ENCODE measurements at regions not wholly inside any gene's neighbourhood (a gene's known extent, or its start where the extent isn't known, plus 50 kb on each side); places are given as distances from the start of the nearest gene placed in this dataset.
"Not testable (repeated sequence)": the region's sequence is repeated elsewhere in the genome, so short reads cannot be mapped to it uniquely, and the experiment has no call there.

DNA sequence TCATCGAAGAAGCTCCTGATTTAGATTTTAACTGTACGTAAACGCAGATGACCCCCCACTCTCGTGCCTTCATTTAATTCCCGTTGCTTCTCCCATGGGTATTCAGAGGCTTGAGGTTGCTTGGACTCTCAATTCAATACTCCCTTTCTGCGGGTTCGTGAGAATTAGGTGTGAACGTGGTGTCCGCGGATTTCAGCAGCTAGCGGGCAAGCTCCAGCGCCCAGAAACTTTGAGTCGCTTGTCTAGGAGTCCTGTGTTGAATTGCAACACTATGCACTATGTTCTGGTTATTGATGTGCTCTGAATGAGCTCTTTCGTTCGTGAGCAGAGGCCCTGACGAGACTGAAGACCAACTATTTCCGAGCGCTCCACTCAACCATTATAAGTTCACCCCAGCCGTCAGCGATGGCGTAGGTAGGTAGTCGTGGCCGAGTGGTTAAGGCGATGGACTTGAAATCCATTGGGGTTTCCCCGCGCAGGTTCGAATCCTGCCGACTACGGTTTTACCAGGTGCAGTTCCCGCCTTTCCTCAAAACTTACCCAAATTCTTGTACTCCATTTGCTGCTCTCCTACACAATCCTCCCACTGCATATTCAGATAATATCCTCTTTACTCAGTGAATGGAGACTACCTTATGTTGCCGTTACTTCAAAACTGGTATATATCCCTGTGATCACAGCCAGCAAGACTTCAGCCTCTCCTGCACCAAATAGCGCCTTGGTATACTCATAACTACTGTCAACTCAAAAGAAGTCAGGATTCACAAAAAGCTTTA, 72.6 kb upstream of the ZNF184 start:
- Histone ChIP-seq H3K27me3 (ENCODE audit: control insufficient read depth in 2 of 2, insufficient read depth in 2 of 2, low read length in 2 of 2) (peaks cover 0 to 6% of the 10 kb centered on the region in 2 experiments), H3K4me2 (ENCODE audit: insufficient read depth, low read length) (peak overlapping the region; percentile 91), H3K9me3 (replicated peaks; ENCODE audit: control insufficient read depth, insufficient read depth, low read length) (no peaks in the 10 kb centered on the region), H3K9me1 (replicated peaks; ENCODE audit: control insufficient read depth, extremely low read depth, insufficient read depth, low read length) (no peaks in the 10 kb centered on the region), H3K4me1 (ENCODE audit: control insufficient read depth, extremely low read depth, insufficient read depth, low read length) (peaks cover 13% of the 10 kb centered on the region), H4K20me1 (replicated peaks; ENCODE audit: control insufficient read depth, extremely low read depth, insufficient read depth, low read length) (no peaks in the 10 kb centered on the region), H3K79me2 (ENCODE audit: control insufficient read depth, insufficient read depth, low read length) (no peaks in the 10 kb centered on the region), H3K36me3 (ENCODE audit: control insufficient read depth in 2 of 2, extremely low read depth in 1 of 2, insufficient read depth in 2 of 2, low read length in 2 of 2) (no peaks in the 10 kb centered on the region), H2AFZ (ENCODE audit: low read depth, low read length) (peak overlapping the region; percentile 94), H3K27ac (ENCODE audit: insufficient read depth, low read depth, low read length) (no peak overlapping the region), H3K9ac (replicated peaks; ENCODE audit: extremely low read depth, insufficient read depth, low read length) (peak overlapping the region; percentile 5), H3K4me3 (replicated peaks in 1 of 3; ENCODE audit: insufficient read depth in 1 of 3, low read depth in 1 of 3, low read length in 3 of 3) (peak overlapping the region; percentile 0 to 74 (median 73))
- TSS peak; percentile 100 for BruUV-seq (replicated peaks)
- DNase-seq (ENCODE audit: low read depth, low spot score) (peak; percentile 43), FAIRE-seq (peak; percentile 77)
- dilution Hi-C loops (cut with MboI; ENCODE audit: extremely low pct_ligation_motif_present, low sequenced_read_pairs): no loop called here
- ChIA-PET CTCF (interaction anchor here (0.9 to 1.6 kb wide), 7 partner anchors 26 to 418 kb away, joined by 3 to 12 read pairs (median 5); no protein-coding TSS in a partner anchor), POLR2A (no interaction called here)
- no peak for TF ChIP-seq GATA2 (IDR thresholded peaks at IDR 0.05; ENCODE audit: insufficient read depth, insufficient read length, low read depth, low read length)
- intact Hi-C loops (cut with micrococcal nuclease): loop anchor here (1.0 to 5.0 kb wide), 7 partner anchors 26 to 308 kb away; partner anchors contain the start of gene ZNF184

DNA sequence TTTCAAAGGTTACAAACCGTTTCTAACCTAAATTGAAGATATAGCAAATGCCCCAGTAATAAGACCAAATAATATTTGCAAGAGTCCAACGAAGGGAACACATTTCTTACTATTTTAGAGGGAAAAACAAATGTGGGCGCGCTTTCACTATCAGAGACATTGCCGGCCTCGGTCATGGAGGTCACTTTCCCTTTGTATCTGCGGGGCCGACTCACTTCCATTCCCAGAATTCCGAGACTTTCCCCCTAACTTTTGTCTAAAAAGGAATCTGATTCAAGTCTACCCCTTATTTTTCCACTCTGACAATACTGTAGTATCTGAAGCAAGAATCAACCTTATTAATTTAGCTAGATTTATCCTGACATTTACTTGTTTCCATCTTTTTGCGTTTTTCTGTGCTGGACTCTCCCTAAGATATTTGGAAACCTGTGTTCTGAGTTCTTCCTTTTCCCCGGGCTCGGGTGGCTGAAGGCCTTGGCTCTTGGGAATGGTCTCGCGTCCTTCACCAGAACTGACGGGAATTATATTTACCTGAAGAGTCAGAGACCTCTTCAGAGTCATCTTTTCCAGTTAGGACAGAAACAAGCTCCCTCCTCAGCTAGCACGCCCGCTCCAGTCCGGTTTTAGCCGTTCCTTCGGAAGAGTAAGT, 71.8 kb upstream of the ZNF184 start:
- Histone ChIP-seq H3K27me3 (ENCODE audit: control insufficient read depth in 2 of 2, insufficient read depth in 2 of 2, low read length in 2 of 2) (no peaks in the 10 kb centered on the region), H3K4me3 (replicated peaks in 1 of 3; ENCODE audit: insufficient read depth in 1 of 3, low read depth in 1 of 3, low read length in 3 of 3) (peak overlapping the region; percentile 0 to 74 (median 73)), H4K20me1 (replicated peaks; ENCODE audit: control insufficient read depth, extremely low read depth, insufficient read depth, low read length) (no peaks in the 10 kb centered on the region), H3K27ac (ENCODE audit: insufficient read depth, low read depth, low read length) (no peak overlapping the region), H3K36me3 (ENCODE audit: control insufficient read depth in 2 of 2, extremely low read depth in 1 of 2, insufficient read depth in 2 of 2, low read length in 2 of 2) (no peaks in the 10 kb centered on the region), H2AFZ (ENCODE audit: low read depth, low read length) (peak overlapping the region; percentile 94), H3K9ac (replicated peaks; ENCODE audit: extremely low read depth, insufficient read depth, low read length) (peak overlapping the region; percentile 5), H3K79me2 (ENCODE audit: control insufficient read depth, insufficient read depth, low read length) (no peaks in the 10 kb centered on the region), H3K9me3 (replicated peaks; ENCODE audit: control insufficient read depth, insufficient read depth, low read length) (no peaks in the 10 kb centered on the region), H3K4me2 (ENCODE audit: insufficient read depth, low read length) (peak overlapping the region; percentile 91), H3K9me1 (replicated peaks; ENCODE audit: control insufficient read depth, extremely low read depth, insufficient read depth, low read length) (no peaks in the 10 kb centered on the region), H3K4me1 (ENCODE audit: control insufficient read depth, extremely low read depth, insufficient read depth, low read length) (peaks cover 13% of the 10 kb centered on the region)
- BruUV-seq (replicated peaks): no TSS peak
- dilution Hi-C loops (cut with MboI; ENCODE audit: extremely low pct_ligation_motif_present, low sequenced_read_pairs): no loop called here
- CTCF ChIA-PET: interaction anchor here (0.9 to 1.6 kb wide), 7 partner anchors 26 to 418 kb away, joined by 3 to 12 read pairs (median 5); no protein-coding TSS in a partner anchor
- DNase-seq (ENCODE audit: low read depth, low spot score) (no peak), FAIRE-seq (no peak)
- POLR2A ChIA-PET: no interaction called here
- intact Hi-C loops (cut with micrococcal nuclease): loop anchor here (1.0 to 5.0 kb wide), 6 partner anchors 25 to 307 kb away; partner anchors contain the start of gene ZNF184
- TF ChIP-seq MYC (IDR thresholded peaks at IDR 0.05; ENCODE audit: low read depth, low read length) (no peak), CTCF (IDR thresholded peaks at IDR 0.05; ENCODE audit: extremely low read depth in 1 of 2, insufficient read depth in 1 of 2, low read depth in 1 of 2, low read length in 2 of 2) (no peak)

DNA sequence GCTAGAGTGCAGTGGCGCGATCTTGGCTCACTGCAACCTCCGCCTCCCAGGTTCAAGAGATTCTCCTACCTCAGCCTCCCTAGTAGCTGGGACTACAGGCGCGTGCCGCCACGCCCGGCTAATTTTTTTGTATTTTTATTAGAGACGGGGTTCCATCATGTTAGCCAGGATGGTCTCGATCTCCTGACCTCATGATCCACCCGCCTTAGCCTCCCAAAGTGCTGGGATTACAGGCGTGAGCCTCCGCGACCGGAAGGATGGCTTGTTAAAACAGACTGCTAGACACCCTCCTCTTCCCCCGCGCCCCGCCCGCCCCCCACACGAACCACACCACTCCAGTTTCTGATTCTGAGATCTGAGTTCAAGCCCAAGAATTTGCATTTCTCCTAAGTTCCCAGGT, 71.2 kb upstream of the ZNF184 start:
- intact Hi-C loops (cut with micrococcal nuclease): loop anchor here (2.0 kb wide), 1 partner anchor 71 kb away; the partner anchor contains the start of gene ZNF184
- POLR2A ChIA-PET; dilution Hi-C loops (cut with MboI; ENCODE audit: extremely low pct_ligation_motif_present, low sequenced_read_pairs); H3K36me3 ChIP-seq (ENCODE audit: control insufficient read depth in 2 of 2, extremely low read depth in 1 of 2, insufficient read depth in 2 of 2, low read length in 2 of 2); H3K27me3 ChIP-seq (ENCODE audit: control insufficient read depth in 2 of 2, insufficient read depth in 2 of 2, low read length in 2 of 2); H4K20me1 ChIP-seq (replicated peaks; ENCODE audit: control insufficient read depth, extremely low read depth, insufficient read depth, low read length); FAIRE-seq; BruUV-seq (replicated peaks); H3K79me2 ChIP-seq (ENCODE audit: control insufficient read depth, insufficient read depth, low read length); H3K9ac ChIP-seq (replicated peaks; ENCODE audit: extremely low read depth, insufficient read depth, low read length); H3K27ac ChIP-seq (ENCODE audit: insufficient read depth, low read depth, low read length); DNase-seq (ENCODE audit: low read depth, low spot score); H3K9me1 ChIP-seq (replicated peaks; ENCODE audit: control insufficient read depth, extremely low read depth, insufficient read depth, low read length); H3K9me3 ChIP-seq (replicated peaks; ENCODE audit: control insufficient read depth, insufficient read depth, low read length): not testable (repeated sequence)
- peak overlapping the region; percentile 94 for H2AFZ ChIP-seq (ENCODE audit: low read depth, low read length)
- H3K4me2 ChIP-seq (ENCODE audit: insufficient read depth, low read length): peak overlapping the region; percentile 91
- CTCF ChIA-PET: interaction anchor here (0.6 to 1.6 kb wide), 5 partner anchors 25 to 417 kb away, joined by 3 to 12 read pairs (median 3); no protein-coding TSS in a partner anchor
- H3K4me1 ChIP-seq (ENCODE audit: control insufficient read depth, extremely low read depth, insufficient read depth, low read length): peaks cover 13% of the 10 kb centered on the region
- peak overlapping the region in 2 of 3 experiments; percentile 73 to 74 for H3K4me3 ChIP-seq (replicated peaks in 1 of 3; ENCODE audit: insufficient read depth in 1 of 3, low read depth in 1 of 3, low read length in 3 of 3)

All from endothelial cell of umbilical vein (primary cell).